ENCODE measurements at regions not wholly inside any gene's neighbourhood (a gene's known extent, or its start where the extent isn't known, plus 50 kb on each side); places are given as distances from the start of the nearest gene placed in this dataset.

DNA sequence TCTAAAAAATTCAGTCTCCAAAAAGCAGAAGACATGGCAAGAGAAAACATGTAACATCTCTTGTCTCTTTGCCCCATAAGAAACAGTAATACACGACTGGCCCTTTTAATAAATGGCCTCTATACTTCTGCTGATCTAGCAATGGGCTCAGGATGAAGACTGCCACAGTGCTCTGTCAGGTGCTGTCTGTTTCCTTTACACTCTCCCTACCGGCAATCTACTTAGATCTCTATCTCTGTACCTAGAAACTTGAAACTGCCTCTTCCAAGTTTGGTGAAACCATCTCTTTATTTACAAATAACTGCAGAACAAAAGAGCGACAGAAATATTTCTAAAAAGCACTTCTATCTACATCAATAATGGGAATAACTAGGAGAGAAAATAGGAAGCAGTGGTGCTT is 685.2 kb upstream of the INTU start:
- DNase-seq (ENCODE audit: low read depth): no peak
- TF ChIP-seq, protein P1, sequence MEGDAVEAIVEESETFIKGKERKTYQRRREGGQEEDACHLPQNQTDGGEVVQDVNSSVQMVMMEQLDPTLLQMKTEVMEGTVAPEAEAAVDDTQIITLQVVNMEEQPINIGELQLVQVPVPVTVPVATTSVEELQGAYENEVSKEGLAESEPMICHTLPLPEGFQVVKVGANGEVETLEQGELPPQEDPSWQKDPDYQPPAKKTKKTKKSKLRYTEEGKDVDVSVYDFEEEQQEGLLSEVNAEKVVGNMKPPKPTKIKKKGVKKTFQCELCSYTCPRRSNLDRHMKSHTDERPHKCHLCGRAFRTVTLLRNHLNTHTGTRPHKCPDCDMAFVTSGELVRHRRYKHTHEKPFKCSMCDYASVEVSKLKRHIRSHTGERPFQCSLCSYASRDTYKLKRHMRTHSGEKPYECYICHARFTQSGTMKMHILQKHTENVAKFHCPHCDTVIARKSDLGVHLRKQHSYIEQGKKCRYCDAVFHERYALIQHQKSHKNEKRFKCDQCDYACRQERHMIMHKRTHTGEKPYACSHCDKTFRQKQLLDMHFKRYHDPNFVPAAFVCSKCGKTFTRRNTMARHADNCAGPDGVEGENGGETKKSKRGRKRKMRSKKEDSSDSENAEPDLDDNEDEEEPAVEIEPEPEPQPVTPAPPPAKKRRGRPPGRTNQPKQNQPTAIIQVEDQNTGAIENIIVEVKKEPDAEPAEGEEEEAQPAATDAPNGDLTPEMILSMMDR (conservative IDR thresholded peaks at IDR 0.05; ENCODE audit: low read length): no peak
- H3K4me3 ChIP-seq (ENCODE audit: low read length): no peak overlapping the region

DNA sequence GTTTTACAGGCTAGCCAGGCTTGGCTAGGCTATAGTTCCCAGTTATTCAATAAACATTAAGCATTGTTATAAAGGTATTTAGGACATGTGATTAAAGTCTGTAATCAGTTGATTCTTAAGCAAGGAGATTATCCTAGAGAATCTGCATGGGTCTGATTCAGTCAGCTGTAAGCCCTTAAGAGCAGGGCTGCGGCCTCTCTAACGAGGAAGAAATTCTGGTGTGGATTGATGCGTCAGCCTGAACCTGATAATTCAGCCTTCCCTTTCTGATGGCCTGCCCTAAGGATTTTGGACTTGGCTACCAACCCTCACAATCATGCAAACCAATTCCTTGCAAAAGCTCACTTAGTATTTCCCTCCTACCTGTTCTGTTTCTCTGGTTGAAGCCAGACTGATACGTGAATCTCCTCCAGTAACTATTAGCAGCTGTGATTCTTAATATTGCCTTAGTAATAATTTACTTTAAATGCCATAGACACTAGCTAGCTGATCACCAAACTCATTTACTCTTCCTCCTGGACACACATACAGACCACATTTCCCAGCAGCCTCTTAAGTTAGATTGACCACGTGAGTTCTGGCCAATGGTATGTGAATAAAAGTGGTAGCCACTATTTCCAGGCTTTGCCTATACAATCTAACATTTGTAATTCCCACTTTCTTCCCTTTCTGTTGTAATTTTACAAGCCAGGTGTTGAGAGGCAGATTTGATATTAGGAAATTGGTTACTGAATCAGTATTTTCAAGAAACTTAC is 678.0 kb upstream of the INTU start:
- DNase-seq (ENCODE audit: low read depth): no peak
- TF ChIP-seq, protein P1 (conservative IDR thresholded peaks at IDR 0.05; ENCODE audit: low read length): no peak
- no peak overlapping the region for H3K4me3 ChIP-seq (ENCODE audit: low read length)

DNA sequence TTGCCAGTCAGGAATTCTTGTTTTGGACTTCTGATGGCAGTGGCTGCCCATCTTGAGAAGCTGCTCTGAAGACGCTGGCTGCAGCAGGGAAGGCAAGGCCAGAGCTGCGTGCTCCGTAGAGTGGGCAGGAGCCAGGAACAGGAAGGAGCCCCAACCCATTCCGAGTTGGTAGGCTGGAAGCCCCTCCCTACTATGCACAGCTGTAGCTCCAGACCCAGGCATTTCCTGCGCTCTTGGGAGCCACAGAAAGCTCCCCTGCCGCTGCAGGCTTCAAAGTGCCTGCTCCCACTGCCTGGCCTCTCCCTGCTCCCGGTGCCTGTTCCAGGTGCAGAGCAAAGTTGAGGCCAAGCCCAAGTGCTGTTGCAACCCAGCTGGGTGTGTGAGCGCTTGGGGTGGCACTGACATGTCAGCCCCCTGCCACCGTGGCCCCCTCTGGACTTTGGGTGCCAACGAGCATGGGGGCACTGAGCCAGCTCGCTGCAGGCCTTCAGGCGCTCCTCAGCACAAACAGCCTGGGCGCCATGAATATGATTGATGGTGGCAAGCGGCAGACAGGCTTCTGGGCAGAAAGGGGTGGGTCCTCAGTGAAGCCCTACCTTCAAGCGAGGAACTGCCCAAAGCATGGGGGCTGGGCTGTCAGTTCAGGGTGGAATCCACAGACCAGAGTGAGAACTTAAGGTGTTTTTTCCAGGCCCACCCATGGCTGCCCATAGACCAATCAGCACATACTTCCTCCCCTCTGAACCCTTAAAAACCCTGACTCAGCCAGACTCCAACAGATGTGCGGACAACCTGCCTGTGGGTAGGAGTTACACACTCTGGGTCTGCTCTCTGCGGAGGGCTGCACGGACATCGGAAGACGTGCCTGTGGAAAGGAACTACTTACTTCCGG is 677.2 kb upstream of the INTU start:
- DNase-seq (ENCODE audit: low read depth): no peak
- TF ChIP-seq, protein P1 (conservative IDR thresholded peaks at IDR 0.05; ENCODE audit: low read length): no peak
- H3K4me3 ChIP-seq (ENCODE audit: low read length): no peak overlapping the region

DNA sequence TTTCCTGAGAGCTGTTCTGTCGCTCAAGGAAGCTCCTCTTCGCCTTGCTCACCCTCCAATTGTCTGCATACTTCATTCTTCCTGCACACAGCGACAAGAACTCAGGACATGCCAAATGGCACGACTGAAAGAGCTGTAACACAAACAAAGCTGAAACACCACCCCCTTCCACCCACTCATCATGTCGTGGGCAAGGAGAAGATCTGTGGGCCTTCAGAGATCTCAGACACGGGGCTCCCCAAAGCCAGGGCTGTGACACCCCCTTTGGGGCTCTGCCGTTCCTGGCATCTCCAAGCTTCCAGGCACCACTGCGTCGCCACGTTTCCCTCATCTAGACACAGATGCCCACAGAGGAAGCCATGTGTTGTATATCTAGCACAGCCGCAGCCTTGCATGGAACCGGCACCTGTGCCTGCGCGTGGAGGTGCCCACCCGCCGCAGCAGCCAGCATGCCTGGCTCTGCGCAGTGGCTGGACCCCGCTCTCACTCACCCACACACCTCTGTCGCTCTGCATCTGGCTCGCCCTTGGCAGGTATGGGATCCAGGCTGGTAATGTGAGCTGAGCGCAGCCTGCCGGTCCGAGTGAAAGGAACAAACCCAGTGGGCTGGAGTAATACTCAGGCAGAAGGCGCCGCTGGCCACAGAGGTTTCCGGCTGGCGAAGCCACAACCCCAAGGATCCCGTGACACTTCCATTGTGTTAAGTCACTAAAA is 676.4 kb upstream of the INTU start:
- TF ChIP-seq, protein P1 (conservative IDR thresholded peaks at IDR 0.05; ENCODE audit: low read length): no peak

DNA sequence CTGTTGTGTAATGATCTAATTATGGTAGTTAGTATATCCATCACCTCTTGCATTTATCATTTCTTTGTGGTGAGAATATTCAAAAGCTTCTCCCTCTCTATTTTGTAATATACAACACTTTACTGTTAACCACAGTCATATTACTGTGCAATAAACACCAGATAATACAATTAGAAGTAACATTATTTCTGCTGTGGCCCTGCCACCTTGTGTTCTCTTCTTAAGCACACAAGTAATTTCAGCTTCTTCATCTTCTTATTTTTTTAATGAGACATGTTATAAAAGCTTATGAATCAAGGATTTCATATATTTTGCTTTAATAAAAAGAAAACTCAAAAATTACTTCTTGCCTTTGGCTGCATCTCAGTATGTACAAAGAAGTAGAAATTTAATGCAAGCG is 675.2 kb upstream of the INTU start:
- peak; percentile 74 for DNase-seq (ENCODE audit: low read depth)
- TF ChIP-seq, protein P1 (conservative IDR thresholded peaks at IDR 0.05; ENCODE audit: low read length): peak; percentile 60
- H3K4me3 ChIP-seq (ENCODE audit: low read length): no peak overlapping the region

More for the DNA sequence above, 676.4 kb upstream of the INTU start:
- no peak for DNase-seq (ENCODE audit: low read depth)
- H3K4me3 ChIP-seq (ENCODE audit: low read length): no peak overlapping the region

DNA sequence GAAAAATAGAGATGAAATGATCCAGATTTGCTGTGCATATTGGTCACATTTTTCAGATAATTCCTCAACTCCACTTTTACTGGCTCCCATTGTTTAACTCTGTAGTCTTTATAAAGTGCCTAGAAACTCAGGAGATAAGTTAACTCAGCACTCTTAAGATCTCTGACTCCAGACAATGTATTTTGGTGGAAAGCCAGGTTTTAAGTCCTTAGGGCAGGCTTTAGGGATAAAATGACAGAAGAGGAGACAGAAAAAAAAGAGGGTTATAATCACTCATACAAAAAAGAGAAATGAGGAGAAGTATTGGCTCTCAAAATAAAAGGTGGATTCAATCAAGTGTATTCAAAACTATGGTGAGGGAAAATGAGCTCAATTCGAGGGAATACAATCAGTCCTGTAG is 674.8 kb upstream of the INTU start:
- TF ChIP-seq, protein P1 (conservative IDR thresholded peaks at IDR 0.05; ENCODE audit: low read length): no peak
- no peak overlapping the region for H3K4me3 ChIP-seq (ENCODE audit: low read length)
- DNase-seq (ENCODE audit: low read depth): no peak
